WTC11 (cell line): ENCODE measurements at regions not wholly inside any gene's neighbourhood (a gene's known extent, or its start where the extent isn't known, plus 50 kb on each side); places are given as distances from the start of the nearest gene placed in this dataset.

Experiments
- ATAC-seq: fragments of 200-7000 bp; cut with Tn5 transposase; 2 replicates; pipeline ENCODE4 v1.10.0; 2021; ENCODE audit warnings: mild to moderate bottlenecking, moderate library complexity
- CTCF ChIA-PET: fragments of 300-600 bp; sonication (Branson Sonifier 250); formaldehyde crosslinking; loops from one replicate; lab custom pipeline; 2021; ENCODE audit warnings: antibody characterized with exemption; lab: Charles Lee
- POLR2A ChIA-PET: fragments of 350-600 bp; sonication (Branson Sonifier 250); formaldehyde crosslinking; loops from one replicate; lab custom pipeline; 2021; ENCODE audit warnings: antibody characterized with exemption; lab: Charles Lee
- DNase-seq: peaks from one replicate; pipeline ENCODE4 v3.0.0; 2021; ENCODE audit warnings: low spot score
- H3K27ac Mint-ChIP-seq: 2 replicates; pipeline ENCODE4 v1.8.0; 2021; ENCODE audit warnings: mixed read lengths
- H3K27me3 Mint-ChIP-seq: 2 replicates; pipeline ENCODE4 v1.8.0; 2021; ENCODE audit warnings: low read depth, mild to moderate bottlenecking, moderate library complexity, mixed read lengths
- H3K36me3 Mint-ChIP-seq: 2 replicates; pipeline ENCODE4 v1.8.0; 2021; ENCODE audit warnings: mixed read lengths
- H3K4me1 Mint-ChIP-seq: 2 replicates; pipeline ENCODE4 v1.8.0; 2022; ENCODE audit warnings: mixed read lengths
- H3K4me3 Mint-ChIP-seq: 2 replicates; pipeline ENCODE4 v1.8.0; 2021; ENCODE audit warnings: mild to moderate bottlenecking, moderate library complexity, mixed read lengths
- H3K9me3 Mint-ChIP-seq: 2 replicates; pipeline ENCODE4 v1.8.0; 2021; ENCODE audit warnings: mixed read lengths
- CREB1 ChIP-seq: sonication (generic); formaldehyde crosslinking; IDR thresholded peaks from 2 replicates; pipeline ENCODE4 v1.8.0; 2023; ENCODE audit warnings: mild to moderate bottlenecking, missing genetic modification reagents
- HMGA2 ChIP-seq: fragments of 250-450 bp; sonication (Bioruptor Pico); IDR thresholded peaks from 2 replicates; pipeline ENCODE4 v1.4.0; 2021; ENCODE audit warnings: mild to moderate bottlenecking, moderate library complexity
- NFE2L1 ChIP-seq: sonication (generic); formaldehyde crosslinking; IDR thresholded peaks from 2 replicates; pipeline ENCODE4 v1.8.1; 2023; ENCODE audit warnings: missing genetic modification reagents
- NR3C1 ChIP-seq: sonication (generic); formaldehyde crosslinking; conservative IDR thresholded peaks from 2 replicates; pipeline ENCODE4 v1.8.1; 2023; ENCODE audit warnings: low read depth, mild to moderate bottlenecking, missing genetic modification reagents
- SMAD3 ChIP-seq: sonication (generic); formaldehyde crosslinking; IDR thresholded peaks from 2 replicates; pipeline ENCODE4 v1.8.0; 2022; ENCODE audit warnings: missing genetic modification reagents, mild to moderate bottlenecking, borderline replicate concordance
- SOX15 ChIP-seq: fragments of 250-450 bp; sonication (Bioruptor Pico); IDR thresholded peaks from 2 replicates; pipeline ENCODE4 v1.9.0; 2021; ENCODE audit warnings: mild to moderate bottlenecking
- ZNF232 ChIP-seq: sonication (generic); formaldehyde crosslinking; IDR thresholded peaks from 2 replicates; pipeline ENCODE4 v1.8.0; 2022; ENCODE audit warnings: mild to moderate bottlenecking, missing genetic modification reagents
- ZNF671 ChIP-seq: fragments of 250-450 bp; sonication (Bioruptor Pico); IDR thresholded peaks from 2 replicates; pipeline ENCODE4 v1.8.0; 2021; ENCODE audit warnings: mild to moderate bottlenecking
- TF ChIP-seq, protein P1 (sequence below): sonication (generic); formaldehyde crosslinking; IDR thresholded peaks from 2 replicates; pipeline ENCODE4 v1.8.0; 2022; ENCODE audit warnings: missing genetic modification reagents
- TF ChIP-seq, protein P2 (sequence below): sonication (generic); formaldehyde crosslinking; IDR thresholded peaks from 2 replicates; pipeline ENCODE4 v1.8.0; 2022; ENCODE audit warnings: mild to moderate bottlenecking, missing genetic modification reagents
- TF ChIP-seq, protein P3 (sequence below): sonication (generic); formaldehyde crosslinking; IDR thresholded peaks from 2 replicates; pipeline ENCODE4 v1.8.1; 2023; ENCODE audit warnings: mild to moderate bottlenecking, missing genetic modification reagents, moderate library complexity
- TF ChIP-seq, protein P4 (sequence below): sonication (generic); formaldehyde crosslinking; conservative IDR thresholded peaks from 2 replicates; pipeline ENCODE4 v1.8.1; 2022; ENCODE audit warnings: mild to moderate bottlenecking, missing genetic modification reagents
- TF ChIP-seq, protein P5 (sequence below): fragments of 250-450 bp; sonication (Bioruptor Pico); IDR thresholded peaks from 2 replicates; pipeline ENCODE4 v2.1.2; 2022; ENCODE audit warnings: mild to moderate bottlenecking, moderate library complexity
- TF ChIP-seq, protein P6 (sequence below): sonication (generic); formaldehyde crosslinking; IDR thresholded peaks from 2 replicates; pipeline ENCODE4 v1.8.0; 2022; ENCODE audit warnings: mild to moderate bottlenecking, missing genetic modification reagents
- TF ChIP-seq, protein P7 (sequence below): sonication (generic); formaldehyde crosslinking; IDR thresholded peaks from 2 replicates; pipeline ENCODE4 v1.8.0; 2022; ENCODE audit warnings: mild to moderate bottlenecking, missing genetic modification reagents
- TF ChIP-seq, protein P8 (sequence below): sonication (generic); formaldehyde crosslinking; IDR thresholded peaks from 2 replicates; pipeline ENCODE4 v1.8.1; 2023; ENCODE audit warnings: mild to moderate bottlenecking, missing genetic modification reagents
- TF ChIP-seq, protein P9 (sequence below): sonication (generic); formaldehyde crosslinking; IDR thresholded peaks from 2 replicates; pipeline ENCODE4 v1.8.1; 2023; ENCODE audit warnings: mild to moderate bottlenecking, moderate library complexity, missing genetic modification reagents

DNA sequence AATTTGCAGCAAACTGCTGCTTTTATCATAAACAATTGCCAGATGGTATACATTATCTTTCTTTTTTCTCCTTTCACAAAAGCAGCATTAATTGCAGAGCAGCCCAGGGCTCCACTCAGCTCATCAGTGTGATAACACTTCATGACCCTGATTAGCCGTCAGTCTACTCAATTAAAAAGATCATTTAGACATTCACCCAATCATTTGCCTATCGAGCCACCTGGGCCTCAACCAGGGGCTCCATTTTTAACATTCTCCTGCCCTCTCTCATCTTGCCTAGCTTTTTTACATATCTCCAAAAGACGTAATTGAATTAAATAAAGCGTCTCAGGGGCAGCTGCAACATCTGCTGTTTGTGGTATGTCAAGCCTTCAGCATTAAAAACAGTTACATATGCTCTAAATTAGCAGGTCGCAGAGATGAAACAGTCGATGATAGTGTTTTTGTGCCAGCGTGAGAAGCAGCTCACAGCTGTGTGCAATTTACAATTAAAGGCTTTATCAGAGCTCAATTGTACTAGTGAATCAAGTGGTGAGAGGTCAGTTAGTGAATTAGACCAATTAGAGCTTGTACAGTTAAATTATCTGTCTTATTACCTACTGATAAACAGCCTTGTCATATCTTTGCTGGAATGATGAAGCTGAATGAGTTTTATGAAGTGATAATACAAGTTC, 522.5 kb downstream of the ETV1 start (continued):
- TF ChIP-seq, protein P1, sequence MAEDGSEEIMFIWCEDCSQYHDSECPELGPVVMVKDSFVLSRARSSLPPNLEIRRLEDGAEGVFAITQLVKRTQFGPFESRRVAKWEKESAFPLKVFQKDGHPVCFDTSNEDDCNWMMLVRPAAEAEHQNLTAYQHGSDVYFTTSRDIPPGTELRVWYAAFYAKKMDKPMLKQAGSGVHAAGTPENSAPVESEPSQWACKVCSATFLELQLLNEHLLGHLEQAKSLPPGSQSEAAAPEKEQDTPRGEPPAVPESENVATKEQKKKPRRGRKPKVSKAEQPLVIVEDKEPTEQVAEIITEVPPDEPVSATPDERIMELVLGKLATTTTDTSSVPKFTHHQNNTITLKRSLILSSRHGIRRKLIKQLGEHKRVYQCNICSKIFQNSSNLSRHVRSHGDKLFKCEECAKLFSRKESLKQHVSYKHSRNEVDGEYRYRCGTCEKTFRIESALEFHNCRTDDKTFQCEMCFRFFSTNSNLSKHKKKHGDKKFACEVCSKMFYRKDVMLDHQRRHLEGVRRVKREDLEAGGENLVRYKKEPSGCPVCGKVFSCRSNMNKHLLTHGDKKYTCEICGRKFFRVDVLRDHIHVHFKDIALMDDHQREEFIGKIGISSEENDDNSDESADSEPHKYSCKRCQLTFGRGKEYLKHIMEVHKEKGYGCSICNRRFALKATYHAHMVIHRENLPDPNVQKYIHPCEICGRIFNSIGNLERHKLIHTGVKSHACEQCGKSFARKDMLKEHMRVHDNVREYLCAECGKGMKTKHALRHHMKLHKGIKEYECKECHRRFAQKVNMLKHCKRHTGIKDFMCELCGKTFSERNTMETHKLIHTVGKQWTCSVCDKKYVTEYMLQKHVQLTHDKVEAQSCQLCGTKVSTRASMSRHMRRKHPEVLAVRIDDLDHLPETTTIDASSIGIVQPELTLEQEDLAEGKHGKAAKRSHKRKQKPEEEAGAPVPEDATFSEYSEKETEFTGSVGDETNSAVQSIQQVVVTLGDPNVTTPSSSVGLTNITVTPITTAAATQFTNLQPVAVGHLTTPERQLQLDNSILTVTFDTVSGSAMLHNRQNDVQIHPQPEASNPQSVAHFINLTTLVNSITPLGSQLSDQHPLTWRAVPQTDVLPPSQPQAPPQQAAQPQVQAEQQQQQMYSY (CRISPR knock-in tag) = no peak
- TF ChIP-seq, protein P2, sequence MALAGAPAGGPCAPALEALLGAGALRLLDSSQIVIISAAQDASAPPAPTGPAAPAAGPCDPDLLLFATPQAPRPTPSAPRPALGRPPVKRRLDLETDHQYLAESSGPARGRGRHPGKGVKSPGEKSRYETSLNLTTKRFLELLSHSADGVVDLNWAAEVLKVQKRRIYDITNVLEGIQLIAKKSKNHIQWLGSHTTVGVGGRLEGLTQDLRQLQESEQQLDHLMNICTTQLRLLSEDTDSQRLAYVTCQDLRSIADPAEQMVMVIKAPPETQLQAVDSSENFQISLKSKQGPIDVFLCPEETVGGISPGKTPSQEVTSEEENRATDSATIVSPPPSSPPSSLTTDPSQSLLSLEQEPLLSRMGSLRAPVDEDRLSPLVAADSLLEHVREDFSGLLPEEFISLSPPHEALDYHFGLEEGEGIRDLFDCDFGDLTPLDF = no peak
- TF ChIP-seq, protein P3, sequence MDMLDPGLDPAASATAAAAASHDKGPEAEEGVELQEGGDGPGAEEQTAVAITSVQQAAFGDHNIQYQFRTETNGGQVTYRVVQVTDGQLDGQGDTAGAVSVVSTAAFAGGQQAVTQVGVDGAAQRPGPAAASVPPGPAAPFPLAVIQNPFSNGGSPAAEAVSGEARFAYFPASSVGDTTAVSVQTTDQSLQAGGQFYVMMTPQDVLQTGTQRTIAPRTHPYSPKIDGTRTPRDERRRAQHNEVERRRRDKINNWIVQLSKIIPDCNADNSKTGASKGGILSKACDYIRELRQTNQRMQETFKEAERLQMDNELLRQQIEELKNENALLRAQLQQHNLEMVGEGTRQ (CRISPR knock-in tag) = no peak
- TF ChIP-seq ZNF671 (CRISPR knock-in tag) (no peak), NFE2L1 (CRISPR knock-in tag) (no peak)

DNA sequence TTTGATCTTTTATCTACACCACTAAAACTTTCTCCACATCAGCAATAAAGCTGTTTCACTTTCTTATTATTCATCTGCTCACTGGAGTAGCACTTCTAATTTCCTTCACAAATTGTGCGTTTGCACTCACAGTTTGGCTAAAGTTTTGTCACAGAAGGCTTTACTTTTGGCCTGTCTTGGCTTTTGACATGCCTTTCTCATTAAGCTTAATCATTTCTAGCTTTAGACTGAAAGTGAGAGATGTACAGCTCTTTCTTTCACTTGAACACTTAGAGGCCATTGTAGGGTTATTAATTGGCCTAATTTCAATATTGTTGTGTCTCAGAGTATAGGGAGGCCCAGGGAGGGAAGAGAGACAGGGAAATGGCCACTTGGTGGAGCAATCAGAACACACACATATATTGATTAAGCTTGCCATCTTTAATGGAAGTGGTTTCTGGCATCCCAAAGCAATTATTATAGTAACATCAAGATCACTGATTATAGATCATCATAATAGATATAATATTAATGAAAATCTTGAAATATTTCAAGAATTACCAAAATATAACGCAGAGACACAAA, 512.5 kb downstream of the ETV1 start:
- Mint-ChIP-seq H3K9me3 (no peaks in the 10 kb centered on the region), H3K4me1 (no peaks in the 10 kb centered on the region), H3K27me3 (no peaks in the 10 kb centered on the region), H3K4me3 (no peak overlapping the region), H3K27ac (no peak overlapping the region), H3K36me3 (no peaks in the 10 kb centered on the region)
- POLR2A ChIA-PET = no interaction called here
- DNase-seq = no peak
- TF ChIP-seq SMAD3 (CRISPR knock-in tag) (no peak), HMGA2 (CRISPR knock-in tag) (no peak), SOX15 (CRISPR knock-in tag) (no peak), NR3C1 (CRISPR knock-in tag) (no peak), CREB1 (CRISPR knock-in tag) (no peak)
- TF ChIP-seq, protein P4, sequence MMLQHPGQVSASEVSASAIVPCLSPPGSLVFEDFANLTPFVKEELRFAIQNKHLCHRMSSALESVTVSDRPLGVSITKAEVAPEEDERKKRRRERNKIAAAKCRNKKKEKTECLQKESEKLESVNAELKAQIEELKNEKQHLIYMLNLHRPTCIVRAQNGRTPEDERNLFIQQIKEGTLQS (CRISPR knock-in tag) = no peak
- TF ChIP-seq, protein P5, sequence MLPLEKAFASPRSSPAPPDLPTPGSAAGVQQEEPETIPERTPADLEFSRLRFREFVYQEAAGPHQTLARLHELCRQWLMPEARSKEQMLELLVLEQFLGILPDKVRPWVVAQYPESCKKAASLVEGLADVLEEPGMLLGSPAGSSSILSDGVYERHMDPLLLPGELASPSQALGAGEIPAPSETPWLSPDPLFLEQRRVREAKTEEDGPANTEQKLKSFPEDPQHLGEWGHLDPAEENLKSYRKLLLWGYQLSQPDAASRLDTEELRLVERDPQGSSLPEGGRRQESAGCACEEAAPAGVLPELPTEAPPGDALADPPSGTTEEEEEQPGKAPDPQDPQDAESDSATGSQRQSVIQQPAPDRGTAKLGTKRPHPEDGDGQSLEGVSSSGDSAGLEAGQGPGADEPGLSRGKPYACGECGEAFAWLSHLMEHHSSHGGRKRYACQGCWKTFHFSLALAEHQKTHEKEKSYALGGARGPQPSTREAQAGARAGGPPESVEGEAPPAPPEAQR (CRISPR knock-in tag) = no peak
- CTCF ChIA-PET = interaction anchor here (0.9 kb wide), 1 partner anchor 266 kb away, joined by 3 read pairs; no protein-coding TSS in a partner anchor
- peak; percentile 43; the same call in 1 of the 2 replicates for ATAC-seq

DNA sequence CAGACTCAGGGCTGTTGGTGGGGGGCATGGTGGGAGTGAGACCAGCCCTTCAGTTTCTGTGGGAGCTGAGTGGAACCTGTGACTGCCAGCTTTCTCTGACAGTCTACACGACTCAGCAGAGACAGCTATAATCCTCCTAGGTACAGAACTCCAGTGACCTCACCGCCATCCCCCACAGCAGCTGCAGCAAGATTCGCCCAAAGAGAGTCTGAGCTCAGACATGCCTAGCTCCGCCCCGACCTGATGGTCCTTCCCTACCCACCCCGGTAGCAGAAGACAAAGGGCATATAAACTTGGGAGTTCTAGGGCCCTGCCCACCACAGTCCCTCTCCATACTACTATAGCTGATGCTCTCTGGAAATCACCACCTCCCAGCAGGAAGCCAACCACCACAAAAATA, 500.1 kb downstream of the ETV1 start:
- DNase-seq = no peak
- H3K27ac Mint-ChIP-seq = no peak overlapping the region
- H3K36me3 Mint-ChIP-seq = peaks cover 5% of the 10 kb centered on the region; the same call in 1 of the 2 replicates
- H3K4me1 Mint-ChIP-seq = peaks cover 9% of the 10 kb centered on the region; the same call in 1 of the 2 replicates
- ChIA-PET POLR2A (no interaction called here), CTCF (no interaction called here)
- H3K9me3 Mint-ChIP-seq = peaks cover 45% of the 10 kb centered on the region
- no peak overlapping the region for H3K4me3 Mint-ChIP-seq
- no peak for ATAC-seq
- no peaks in the 10 kb centered on the region for H3K27me3 Mint-ChIP-seq
- TF ChIP-seq, protein P6, sequence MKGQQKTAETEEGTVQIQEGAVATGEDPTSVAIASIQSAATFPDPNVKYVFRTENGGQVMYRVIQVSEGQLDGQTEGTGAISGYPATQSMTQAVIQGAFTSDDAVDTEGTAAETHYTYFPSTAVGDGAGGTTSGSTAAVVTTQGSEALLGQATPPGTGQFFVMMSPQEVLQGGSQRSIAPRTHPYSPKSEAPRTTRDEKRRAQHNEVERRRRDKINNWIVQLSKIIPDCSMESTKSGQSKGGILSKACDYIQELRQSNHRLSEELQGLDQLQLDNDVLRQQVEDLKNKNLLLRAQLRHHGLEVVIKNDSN (CRISPR knock-in tag) = no peak
- no peak for TF ChIP-seq ZNF232 (CRISPR knock-in tag)
- TF ChIP-seq, protein P7, sequence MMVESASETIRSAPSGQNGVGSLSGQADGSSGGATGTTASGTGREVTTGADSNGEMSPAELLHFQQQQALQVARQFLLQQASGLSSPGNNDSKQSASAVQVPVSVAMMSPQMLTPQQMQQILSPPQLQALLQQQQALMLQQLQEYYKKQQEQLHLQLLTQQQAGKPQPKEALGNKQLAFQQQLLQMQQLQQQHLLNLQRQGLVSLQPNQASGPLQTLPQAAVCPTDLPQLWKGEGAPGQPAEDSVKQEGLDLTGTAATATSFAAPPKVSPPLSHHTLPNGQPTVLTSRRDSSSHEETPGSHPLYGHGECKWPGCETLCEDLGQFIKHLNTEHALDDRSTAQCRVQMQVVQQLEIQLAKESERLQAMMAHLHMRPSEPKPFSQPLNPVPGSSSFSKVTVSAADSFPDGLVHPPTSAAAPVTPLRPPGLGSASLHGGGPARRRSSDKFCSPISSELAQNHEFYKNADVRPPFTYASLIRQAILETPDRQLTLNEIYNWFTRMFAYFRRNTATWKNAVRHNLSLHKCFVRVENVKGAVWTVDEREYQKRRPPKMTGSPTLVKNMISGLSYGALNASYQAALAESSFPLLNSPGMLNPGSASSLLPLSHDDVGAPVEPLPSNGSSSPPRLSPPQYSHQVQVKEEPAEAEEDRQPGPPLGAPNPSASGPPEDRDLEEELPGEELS (CRISPR knock-in tag) = no peak
- TF ChIP-seq, protein P8, sequence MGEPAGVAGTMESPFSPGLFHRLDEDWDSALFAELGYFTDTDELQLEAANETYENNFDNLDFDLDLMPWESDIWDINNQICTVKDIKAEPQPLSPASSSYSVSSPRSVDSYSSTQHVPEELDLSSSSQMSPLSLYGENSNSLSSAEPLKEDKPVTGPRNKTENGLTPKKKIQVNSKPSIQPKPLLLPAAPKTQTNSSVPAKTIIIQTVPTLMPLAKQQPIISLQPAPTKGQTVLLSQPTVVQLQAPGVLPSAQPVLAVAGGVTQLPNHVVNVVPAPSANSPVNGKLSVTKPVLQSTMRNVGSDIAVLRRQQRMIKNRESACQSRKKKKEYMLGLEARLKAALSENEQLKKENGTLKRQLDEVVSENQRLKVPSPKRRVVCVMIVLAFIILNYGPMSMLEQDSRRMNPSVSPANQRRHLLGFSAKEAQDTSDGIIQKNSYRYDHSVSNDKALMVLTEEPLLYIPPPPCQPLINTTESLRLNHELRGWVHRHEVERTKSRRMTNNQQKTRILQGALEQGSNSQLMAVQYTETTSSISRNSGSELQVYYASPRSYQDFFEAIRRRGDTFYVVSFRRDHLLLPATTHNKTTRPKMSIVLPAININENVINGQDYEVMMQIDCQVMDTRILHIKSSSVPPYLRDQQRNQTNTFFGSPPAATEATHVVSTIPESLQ (CRISPR knock-in tag) = no peak
- TF ChIP-seq, protein P9, sequence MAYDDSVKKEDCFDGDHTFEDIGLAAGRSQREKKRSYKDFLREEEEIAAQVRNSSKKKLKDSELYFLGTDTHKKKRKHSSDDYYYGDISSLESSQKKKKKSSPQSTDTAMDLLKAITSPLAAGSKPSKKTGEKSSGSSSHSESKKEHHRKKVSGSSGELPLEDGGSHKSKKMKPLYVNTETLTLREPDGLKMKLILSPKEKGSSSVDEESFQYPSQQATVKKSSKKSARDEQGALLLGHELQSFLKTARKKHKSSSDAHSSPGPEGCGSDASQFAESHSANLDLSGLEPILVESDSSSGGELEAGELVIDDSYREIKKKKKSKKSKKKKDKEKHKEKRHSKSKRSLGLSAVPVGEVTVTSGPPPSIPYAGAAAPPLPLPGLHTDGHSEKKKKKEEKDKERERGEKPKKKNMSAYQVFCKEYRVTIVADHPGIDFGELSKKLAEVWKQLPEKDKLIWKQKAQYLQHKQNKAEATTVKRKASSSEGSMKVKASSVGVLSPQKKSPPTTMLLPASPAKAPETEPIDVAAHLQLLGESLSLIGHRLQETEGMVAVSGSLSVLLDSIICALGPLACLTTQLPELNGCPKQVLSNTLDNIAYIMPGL (CRISPR knock-in tag) = no peak
